Kidney glomerular epithelial cell (primary cell): ENCODE measurements at regions not wholly inside any gene's neighbourhood (a gene's known extent, or its start where the extent isn't known, plus 50 kb on each side); places are given as distances from the start of the nearest gene placed in this dataset.
A peak's percentile ranks its signal among the peaks of the same experiment; 100 is the strongest.
"Not testable (repeated sequence)": the region's sequence is repeated elsewhere in the genome, so short reads cannot be mapped to it uniquely, and the experiment has no call there.

Source experiments
- DNase-seq: peaks from one replicate; lab custom pipeline; 2025; lab: John Stamatoyannopoulos, UW

DNA sequence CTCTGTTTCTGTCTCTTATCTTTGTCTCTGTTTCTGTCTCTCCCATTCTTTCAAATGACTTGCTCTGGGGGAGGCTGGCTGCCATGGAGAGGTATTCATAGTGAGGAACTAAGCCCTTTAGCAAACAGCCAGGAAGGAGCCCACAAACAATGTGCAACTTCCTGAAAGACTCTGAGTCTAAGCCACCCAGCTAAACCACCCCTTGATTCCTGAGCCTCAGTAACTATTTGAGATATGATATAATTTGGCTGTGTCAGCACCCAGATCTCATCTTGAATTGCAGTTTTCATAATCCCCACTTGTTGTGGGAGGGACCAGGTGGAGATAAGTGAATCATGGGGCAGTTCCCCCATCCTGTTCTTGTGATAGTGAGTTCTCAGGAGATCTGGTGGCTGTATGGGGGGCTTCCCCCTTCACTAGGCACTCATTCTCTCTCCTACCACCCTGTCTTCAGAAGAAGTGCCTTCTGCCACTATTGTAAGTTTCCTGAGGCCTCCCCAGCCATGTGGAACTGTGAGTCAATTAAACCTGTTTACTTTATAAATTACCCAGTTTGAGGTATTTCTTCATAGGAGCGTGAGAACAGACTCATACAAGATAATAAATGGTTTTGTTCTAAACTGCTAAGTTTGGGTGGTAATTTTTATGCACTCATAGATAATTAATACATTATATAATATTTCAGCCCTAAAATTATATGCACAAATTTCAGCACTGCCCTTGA, 121.2 kb upstream of the FOXP2 start:
- DNase-seq: peak; percentile 78

DNA sequence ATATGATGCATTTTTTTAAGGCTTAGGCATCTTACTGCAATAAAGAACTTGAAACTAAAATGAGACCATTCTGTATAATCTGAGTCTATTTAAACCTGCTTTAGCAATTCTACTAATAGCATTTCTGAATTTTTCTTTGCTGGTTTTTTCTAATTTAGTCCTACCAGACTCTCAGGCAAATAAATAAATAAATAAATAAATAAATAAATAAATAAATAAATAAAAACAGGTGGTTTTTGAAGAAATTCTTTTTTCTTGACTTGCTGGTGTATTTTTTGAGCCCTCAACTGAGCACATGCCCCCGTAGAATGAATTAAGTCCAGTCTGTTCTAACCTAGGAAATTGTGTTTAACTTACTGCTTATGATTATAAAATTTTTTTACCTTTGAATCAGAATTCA, 134.7 kb upstream of the FOXP2 start:
- DNase-seq: no peak

DNA sequence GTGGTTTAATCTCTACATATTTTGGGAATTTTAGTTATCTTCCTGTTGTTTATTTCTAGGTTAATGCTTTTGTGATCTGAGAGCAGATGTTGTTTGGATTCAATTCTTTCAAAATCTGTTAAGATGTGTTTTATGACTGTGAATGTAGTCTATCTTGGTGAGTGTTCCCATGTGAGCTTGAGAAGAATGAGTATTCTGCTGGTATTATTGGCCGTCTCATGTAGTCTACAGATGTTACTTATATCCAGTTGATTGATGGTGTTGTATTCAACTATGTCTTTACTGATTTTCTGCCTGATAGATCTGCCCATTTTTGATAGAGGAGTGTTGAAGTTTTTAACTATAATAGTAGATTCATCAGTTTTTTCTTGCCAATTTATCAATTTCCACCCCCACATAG, 141.4 kb upstream of the FOXP2 start:
- no peak for DNase-seq

DNA sequence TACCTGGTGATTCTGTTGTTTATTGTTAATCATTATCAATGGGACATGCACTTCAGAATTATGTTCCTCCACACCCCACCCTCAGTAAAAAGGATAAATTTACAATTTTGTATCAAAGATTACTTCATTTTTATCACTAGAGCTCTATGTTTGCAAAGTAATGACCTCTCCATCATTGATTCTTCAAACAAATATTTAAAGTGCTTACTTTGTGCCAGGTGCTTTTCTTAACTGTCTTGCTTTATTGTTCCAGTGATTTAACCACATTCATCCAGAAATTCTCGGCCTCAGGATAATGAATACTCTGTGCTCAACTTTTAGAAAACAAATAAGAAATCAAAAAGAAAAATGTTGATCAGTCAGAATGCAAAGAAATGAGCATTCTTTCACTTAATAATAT, 144.9 kb upstream of the FOXP2 start:
- DNase-seq: no peak

DNA sequence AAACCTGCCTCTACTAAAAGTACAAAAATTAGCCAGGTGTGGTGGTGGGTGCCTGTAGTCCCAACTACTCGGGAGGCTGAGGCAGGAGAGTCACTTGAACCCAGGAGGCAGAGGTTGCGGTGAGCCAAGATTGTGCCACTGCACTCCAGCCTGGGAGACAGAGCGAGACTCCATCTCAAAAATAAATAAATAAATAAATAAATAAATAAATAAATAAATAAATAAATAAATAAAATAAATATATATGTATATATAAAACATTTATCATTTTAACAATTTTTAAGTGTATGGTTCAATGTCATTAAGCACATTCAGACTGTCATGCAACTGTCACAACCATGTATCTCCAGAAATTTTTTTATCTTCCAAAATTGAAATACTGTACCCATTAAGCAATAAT, 147.1 kb upstream of the FOXP2 start:
- not testable (repeated sequence) for DNase-seq

DNA sequence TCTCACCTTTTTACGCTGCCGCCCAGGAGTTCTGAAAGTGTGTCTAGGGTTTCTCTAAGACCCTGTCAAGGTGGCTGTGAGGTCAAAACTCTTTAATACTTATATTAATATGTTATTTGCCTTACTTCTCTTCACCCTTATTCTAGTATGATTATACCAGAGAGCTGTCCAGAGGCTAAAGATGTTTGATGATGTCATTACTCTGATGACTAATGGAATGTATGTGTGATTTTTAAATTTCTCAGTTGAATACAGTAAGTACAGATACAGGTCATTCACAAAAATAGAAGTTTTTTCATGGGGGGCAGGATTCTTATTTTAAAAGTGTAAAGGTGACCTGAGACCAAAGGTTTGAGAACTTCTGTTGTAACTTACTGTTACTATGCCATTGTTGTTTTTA, 150.6 kb upstream of the FOXP2 start:
- DNase-seq: no peak

DNA sequence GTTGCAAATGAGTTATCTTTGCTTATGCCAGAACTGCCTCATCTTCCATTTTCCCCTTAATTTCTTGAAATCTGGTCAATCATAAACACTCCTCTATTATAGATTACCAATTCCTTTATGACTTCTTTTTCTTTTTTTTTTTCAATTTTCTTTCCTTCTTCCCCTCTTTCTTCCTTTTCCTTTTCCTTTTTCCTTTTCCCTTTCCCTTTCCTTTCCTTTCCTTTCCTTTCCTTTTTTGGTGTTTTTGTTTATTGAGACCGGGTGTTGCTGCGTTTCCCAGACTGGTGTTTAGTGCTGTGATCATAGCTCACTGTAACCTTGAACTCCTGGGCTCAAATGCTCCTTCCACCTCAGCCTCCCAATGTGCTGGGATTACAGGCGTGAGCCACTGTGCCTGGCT, 151.4 kb upstream of the FOXP2 start:
- DNase-seq: no peak

DNA sequence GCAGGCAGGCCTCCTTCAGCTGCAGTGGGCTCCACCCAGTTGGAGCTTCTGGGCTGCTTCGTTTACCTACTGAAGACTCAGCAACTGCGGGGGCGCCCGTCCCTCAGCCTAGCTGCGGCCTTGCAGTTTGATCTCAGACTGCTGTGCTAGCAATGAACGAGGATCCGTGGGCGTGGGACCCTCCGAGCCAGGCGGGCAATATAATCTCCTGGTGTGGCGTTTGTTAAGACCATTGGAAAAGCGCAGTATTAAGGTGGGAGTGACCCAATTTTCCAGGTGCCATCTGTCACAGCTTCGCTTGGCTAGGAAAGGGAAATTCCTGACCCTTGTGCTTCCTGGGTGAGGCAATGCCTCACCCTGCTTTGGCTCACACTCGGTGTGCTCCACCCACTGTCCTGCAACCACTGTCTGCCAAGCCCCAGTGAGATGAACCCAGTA, 159.2 kb upstream of the FOXP2 start:
- DNase-seq: no peak

DNA sequence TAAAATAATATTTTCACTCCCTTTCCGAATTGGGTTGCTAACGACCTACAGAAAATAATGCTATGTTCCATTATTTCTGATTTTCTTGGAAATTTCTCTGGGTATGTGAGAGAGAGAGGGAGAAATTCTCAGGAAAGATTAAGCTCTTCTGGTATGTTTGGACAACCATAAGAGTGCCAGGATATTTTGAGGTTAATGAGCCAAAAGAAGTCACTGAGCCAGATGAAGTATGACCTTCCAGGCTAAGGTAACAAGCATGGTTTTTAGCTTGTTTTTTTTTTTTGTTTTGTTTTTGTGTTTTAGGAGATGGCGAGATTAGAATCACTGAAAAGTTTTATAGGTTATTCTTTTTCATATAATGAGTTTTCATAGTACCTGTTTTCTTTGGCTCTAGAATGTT, 171.0 kb upstream of the FOXP2 start:
- DNase-seq: peak; percentile 79

DNA sequence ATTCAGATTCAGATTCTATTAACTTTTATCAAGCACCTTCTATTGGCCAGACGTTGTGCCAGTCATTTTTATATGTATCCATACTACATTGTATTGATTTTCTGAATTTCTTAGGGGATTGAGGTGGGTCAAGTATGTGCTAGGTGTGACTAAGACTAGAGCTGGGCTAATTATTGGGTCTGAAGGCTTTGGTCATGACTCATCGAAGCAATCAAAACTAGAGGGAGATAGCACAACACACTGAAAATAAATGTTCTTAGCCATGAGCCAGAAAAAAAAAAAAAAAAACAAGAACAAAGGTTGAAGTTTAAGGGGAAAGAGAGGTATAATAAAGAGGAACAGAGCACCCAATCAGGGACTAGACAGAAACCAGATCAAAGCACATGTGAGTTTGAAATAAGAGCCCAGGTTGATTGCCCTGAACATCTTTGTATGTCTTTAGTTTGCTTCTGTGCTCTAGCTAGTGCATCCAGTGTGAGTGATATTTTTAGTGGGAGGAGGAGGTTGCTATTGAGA, 171.6 kb upstream of the FOXP2 start:
- DNase-seq: peak; percentile 77

DNA sequence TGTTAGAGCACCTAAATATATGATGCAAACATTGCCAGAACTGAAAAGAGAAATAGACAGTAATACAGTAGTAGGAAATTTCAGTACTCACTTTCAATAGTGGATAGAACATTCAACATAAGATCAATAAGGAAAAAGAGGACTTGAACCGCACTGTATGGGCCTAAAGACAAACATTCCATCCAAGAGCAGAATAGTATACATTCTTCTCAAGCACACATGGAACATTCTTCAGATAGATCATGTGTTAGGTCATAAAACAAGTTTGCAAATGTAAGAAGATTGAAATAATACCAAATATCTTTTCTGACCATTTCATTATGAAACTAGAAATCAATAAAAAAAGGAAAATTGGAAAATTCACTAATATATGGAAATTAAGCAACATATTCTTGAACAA, 185.4 kb upstream of the FOXP2 start:
- DNase-seq: no peak

DNA sequence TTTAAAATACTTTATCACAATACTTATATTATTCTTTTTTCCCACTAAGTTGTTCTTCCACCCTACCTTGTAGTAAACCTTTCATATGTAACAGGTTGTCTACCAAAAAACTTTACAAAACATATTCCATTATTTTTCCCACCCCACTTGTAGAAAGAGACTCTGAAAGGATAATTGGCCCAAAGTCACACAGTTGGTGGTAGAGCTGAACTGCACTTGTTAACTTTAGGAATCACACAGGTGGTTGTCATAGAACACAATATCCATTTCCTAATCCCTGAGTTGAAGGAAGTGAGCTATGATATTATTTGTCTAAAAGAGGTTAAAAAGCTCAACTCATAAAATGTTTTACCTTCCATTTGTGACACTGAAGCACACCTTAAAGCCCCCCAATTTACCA, 188.8 kb upstream of the FOXP2 start:
- DNase-seq: no peak

DNA sequence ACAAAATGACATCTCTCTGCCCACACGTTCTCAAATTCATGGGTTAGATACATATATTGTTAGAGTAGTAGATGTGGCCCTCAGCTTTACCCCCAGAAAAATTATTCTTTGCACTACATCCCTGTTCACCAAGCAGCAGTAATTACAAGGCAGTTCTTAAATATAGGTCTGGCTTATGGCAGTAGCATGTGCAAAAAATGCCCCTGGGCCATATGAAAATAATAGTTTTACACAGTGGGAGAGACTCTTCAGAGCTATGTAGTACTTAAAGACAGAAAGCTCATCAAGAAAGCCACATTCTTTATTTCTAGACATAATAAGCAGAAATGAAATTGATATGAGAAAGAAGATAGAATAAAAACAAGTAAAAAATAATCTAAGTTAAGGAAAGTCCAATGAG, 196.3 kb upstream of the FOXP2 start:
- DNase-seq: no peak

DNA sequence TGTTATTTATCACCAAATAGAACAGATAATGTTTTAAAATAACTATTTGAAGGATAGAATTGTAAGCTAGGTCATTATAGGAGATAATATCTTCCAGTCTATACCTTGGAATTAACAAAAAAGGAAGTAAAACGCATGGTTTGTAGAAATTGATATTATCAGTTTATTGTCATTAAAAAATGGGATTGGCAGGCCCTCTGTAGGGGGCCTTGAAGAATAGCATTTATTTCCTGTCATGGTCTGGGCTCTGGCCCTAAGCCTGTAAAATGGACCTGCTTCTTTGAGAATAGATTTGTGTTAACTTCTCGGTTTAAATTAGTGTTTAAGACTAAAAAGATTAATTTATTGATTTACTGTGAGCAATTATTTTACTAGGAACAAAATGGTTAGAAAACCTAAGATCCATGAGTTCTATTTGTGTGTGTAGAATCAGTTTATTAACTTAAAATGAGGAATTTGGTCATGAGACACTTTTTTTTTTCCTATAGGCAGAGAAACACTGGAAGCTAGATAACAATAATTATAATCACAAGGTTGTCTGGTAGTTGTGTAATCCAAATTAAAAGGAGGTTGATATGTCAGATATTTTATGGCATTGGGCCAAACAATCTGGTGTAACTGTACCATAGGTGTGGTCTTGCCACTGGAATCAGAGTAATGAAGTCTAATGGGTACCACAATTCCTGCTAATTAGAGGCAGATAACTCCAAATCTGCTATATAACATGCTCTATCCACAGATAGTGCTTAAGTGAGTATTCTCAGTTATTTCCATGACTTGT, 197.4 kb upstream of the FOXP2 start:
- DNase-seq: no peak

DNA sequence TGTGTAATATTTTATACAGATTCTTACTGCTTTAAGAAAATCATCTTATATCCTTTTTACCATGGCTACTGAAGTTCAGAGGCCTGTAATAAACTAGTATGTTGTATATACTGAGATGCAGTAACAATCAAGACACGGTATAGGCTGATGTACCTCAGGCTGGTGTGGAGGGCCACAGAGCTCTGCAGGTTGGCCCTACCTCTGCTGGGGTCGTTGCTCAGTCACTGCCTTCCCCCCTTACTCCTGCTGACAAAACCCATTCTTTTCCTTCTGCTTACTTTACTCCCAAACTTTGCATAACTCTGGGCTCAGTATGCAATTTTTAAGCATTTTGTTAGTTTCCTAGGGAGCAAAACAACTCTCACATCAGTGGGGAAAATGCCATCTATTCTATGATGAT, 200.1 kb upstream of the FOXP2 start:
- no peak for DNase-seq

DNA sequence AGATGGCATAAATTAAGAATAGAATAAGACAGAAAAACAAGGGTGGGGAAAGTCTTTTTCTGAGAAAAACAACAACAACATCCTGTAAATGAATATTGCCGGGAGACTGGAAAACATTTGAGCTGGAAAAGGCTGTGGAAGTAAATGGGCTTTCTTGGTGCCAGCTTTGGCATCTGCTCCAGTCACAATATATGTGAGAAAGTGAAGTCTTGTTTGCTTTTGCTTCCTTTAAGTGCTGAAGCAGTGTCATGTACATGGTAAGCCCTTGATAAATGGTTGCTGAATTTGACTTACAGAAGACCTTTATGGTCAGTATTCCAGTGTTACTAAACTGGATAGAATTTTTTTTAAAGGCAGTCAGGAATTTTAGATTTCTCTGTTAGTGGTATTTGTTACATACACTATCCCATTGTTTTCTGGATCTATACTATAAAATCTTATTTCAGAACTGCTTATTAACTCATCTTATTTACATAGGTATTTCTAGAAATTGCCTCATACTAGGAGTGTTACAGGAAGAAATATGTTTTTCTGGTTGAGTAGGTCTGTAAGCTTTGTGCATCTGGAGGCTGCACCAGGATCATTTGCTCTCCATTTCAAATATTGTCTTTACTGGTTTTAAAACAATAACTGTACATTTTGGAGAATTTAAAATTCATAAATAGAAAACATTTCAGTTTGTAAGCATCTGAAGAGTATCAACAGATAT, 201.7 kb upstream of the FOXP2 start:
- DNase-seq: no peak

DNA sequence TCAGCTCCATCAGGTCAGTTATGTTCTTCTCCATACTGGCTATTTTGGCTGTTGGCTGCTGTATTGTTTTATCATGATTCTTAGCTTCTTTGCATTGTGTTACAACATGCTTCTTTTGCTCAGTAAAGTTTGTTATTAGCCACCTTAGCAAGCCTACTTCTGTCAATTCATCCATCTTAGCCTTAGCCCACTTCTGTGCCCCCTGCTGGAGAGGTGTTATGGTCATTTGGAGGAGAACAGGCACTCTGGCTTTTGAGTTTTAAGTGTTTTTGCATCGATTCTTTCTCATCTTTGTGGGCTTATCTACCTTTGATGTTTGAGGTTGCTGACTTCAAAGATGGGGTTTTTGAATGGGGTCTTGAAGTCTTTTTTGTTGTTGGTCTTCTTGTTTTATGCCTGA, 204.6 kb upstream of the FOXP2 start:
- DNase-seq: no peak

DNA sequence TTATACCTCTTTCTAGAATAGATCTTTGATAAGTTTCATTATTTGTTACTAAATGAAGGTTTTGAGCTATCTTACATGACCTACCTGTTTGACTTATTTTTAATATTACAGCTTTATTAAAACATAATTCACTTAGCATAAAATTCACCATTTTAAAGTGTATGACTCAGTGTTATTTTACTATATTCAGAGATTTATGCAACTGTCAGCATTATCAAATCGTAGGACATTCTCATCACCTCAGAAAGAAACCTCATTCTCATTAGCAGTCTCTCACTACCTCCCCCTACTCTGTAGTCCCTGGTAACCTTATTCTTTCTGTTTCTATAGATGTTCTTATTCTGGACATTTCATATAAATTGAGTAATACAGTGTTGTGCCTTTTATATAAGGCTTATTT, 207.9 kb upstream of the FOXP2 start:
- no peak for DNase-seq

DNA sequence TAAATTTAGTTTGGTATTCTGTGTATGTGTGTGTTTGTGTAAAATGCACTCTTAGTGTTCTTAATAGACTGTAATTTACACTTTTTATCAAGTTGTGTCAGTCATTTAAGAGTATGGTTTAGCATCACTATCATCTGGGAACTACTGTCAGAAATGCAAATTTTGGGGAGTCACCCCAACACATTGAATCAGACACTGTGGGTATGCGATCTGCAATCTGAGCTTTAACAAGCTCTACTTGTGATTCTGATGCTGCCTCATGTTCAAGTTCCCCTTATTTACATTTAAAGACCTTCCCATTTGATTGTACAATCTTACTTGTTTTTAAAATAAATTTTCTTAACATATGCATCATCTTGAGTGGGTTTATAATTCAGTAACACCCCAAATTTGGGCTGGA, 218.1 kb upstream of the FOXP2 start:
- DNase-seq: no peak

DNA sequence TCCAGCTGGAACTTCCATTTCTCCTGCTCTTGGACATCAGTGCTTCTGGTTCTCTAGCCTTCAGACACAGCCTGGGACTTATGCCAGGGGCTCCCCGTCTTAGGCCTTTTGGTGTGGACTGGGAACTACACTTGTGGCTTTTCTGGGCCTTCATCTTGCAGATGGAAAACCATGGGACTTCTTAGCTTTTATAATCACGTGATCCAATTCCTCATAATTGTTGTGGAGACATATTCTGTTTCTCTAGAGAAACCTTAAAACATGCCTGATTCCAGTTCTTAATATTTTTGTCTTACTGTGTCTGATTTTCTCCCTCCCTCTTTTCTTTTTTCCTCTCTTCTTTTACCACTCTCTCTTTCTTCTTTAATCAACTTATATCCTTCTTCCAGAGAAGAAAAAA, 224.2 kb upstream of the FOXP2 start:
- DNase-seq: no peak

DNA sequence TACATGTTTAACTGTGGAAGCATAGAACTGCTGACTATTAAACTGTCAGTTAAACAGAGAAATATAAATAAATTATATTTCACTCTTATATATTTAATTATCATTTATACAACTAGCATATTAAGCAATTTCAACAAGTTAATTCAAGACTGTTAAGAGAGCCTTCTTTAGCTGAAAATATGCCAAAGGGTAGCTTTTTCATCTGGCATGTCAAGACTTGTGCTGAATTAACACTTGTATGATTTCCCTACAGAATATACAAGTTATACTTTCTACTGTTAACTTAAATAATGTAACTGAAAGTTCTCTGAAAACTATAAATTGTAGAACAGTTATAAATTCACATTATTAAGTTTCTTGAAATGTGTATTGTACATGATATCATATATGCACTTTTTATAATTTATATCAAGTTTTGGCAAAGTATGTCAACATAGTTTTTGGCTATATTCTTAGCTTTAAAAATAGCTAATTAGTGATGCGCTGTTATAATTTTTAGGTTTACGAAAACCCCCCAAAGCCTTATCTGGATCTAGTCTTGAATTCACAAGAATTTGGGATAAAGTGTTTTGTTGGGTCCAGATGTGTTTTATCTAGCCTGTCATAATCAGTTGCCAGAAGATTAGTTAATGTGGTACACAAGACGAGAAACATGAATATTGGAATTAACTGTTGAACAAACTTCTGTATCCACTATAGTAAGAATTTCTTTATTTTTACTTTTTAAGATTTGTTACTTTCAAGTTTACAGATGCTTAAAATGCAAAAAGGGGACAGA, 231.1 kb upstream of the FOXP2 start:
- DNase-seq: no peak

DNA sequence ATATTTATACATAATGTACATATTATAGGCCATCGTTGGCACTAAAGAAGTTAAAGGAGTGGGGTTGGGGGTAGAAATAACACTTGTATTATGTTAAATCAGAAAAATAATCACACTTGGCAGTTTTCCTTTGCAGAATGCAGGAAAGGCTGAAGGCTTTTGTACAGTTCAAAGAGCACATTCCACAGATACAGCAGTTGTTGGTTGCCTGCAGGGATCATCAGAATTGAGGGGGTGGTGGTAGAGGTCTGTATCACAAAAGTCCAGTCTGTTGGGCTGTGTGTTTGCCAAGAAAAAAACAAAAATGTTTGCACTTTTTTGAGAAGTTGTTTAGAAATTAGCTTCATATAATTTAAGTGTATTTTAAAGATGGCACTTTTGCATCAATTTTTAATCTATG, 231.8 kb upstream of the FOXP2 start:
- peak; percentile 2 for DNase-seq
